Glutamatergic neuron (in vitro differentiated cells): ENCODE measurements at regions not wholly inside any gene's neighbourhood (a gene's known extent, or its start where the extent isn't known, plus 50 kb on each side); places are given as distances from the start of the nearest gene placed in this dataset.

ENCODE experiments used
- DNase-seq: peaks from one replicate; pipeline ENCODE4 v3.0.0; 2022
- H3K27ac Mint-ChIP-seq: one replicate; pipeline ENCODE4 v1.8.0; 2020; ENCODE audit warnings: mild to moderate bottlenecking, mixed read lengths, inconsistent platforms; ENCODE audit not compliant: unreplicated experiment
- H3K27me3 Mint-ChIP-seq: one replicate; pipeline ENCODE4 v1.8.0; 2020; ENCODE audit warnings: mild to moderate bottlenecking, moderate library complexity, mixed read lengths, inconsistent platforms; ENCODE audit not compliant: unreplicated experiment
- H3K36me3 Mint-ChIP-seq: one replicate; pipeline ENCODE4 v1.8.0; 2020; ENCODE audit warnings: mild to moderate bottlenecking, mixed read lengths, inconsistent platforms; ENCODE audit not compliant: unreplicated experiment
- H3K4me1 Mint-ChIP-seq: one replicate; pipeline ENCODE4 v1.8.0; 2020; ENCODE audit warnings: mild to moderate bottlenecking, low read depth, mixed read lengths, inconsistent platforms; ENCODE audit not compliant: unreplicated experiment
- H3K4me3 Mint-ChIP-seq: one replicate; pipeline ENCODE4 v1.8.0; 2020; ENCODE audit warnings: mild to moderate bottlenecking, mixed read lengths, inconsistent platforms; ENCODE audit not compliant: unreplicated experiment
- H3K9me3 Mint-ChIP-seq: one replicate; pipeline ENCODE4 v1.8.0; 2020; ENCODE audit warnings: mild to moderate bottlenecking, moderate library complexity, mixed read lengths, inconsistent platforms; ENCODE audit not compliant: unreplicated experiment
- TF ChIP-seq, protein P1 (sequence below): fragments of 200-600 bp; sonication (generic); IDR thresholded peaks from one replicate; pipeline ENCODE4 v1.5.0; 2021; ENCODE audit not compliant: partially characterized antibody, unreplicated experiment

DNA sequence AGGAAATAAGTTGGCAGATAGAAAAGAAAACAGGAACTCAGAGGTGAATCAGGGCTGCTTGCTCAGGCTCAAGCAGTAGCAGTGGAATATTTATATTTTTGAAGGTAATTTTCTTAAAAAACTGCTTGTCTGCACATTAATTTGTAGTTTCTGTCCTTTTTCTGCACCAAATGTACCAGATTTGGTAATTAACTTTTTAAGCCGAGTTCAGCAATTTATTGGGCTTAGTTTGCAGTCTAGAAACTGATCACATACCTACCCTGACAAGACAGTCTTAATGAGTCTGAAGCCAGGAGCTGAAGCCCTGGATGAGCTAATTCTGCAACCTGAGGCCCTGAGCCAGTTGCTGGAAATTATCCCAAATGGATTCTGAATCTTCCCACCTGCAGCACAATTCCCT, 647.0 kb downstream of the TDRD15 start:
- H3K36me3 Mint-ChIP-seq = no peaks in the 10 kb centered on the region
- no peak overlapping the region for H3K27ac Mint-ChIP-seq
- H3K27me3 Mint-ChIP-seq = peaks cover 4% of the 10 kb centered on the region
- H3K4me1 Mint-ChIP-seq = peaks cover 9% of the 10 kb centered on the region
- DNase-seq = no peak
- TF ChIP-seq, protein P1, sequence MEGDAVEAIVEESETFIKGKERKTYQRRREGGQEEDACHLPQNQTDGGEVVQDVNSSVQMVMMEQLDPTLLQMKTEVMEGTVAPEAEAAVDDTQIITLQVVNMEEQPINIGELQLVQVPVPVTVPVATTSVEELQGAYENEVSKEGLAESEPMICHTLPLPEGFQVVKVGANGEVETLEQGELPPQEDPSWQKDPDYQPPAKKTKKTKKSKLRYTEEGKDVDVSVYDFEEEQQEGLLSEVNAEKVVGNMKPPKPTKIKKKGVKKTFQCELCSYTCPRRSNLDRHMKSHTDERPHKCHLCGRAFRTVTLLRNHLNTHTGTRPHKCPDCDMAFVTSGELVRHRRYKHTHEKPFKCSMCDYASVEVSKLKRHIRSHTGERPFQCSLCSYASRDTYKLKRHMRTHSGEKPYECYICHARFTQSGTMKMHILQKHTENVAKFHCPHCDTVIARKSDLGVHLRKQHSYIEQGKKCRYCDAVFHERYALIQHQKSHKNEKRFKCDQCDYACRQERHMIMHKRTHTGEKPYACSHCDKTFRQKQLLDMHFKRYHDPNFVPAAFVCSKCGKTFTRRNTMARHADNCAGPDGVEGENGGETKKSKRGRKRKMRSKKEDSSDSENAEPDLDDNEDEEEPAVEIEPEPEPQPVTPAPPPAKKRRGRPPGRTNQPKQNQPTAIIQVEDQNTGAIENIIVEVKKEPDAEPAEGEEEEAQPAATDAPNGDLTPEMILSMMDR = no peak
- H3K4me3 Mint-ChIP-seq = no peak overlapping the region
- H3K9me3 Mint-ChIP-seq = no peaks in the 10 kb centered on the region

DNA sequence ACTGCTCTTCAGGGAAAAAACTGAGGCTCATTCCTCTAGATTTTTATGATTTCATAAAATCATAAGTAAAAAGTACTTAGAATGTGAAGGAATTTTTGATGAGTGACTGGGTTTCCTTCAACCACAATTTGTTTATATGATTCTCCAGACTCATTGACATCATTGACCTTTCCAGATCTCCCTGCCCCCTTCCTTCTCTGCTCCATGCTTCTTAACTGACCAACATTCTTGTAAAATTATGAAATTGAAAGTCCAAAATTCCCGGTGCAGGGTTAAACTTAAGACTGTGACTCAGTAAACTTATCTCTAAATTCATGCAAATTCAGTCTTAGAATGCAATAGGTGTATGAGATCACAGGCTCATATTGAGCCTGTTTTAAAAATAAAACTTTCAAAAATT, 648.9 kb downstream of the TDRD15 start:
- H3K27ac Mint-ChIP-seq = no peak overlapping the region
- no peaks in the 10 kb centered on the region for H3K36me3 Mint-ChIP-seq
- H3K4me1 Mint-ChIP-seq = peaks cover 9% of the 10 kb centered on the region
- DNase-seq = no peak
- no peaks in the 10 kb centered on the region for H3K9me3 Mint-ChIP-seq
- no peak overlapping the region for H3K4me3 Mint-ChIP-seq
- TF ChIP-seq, protein P1 = no peak
- H3K27me3 Mint-ChIP-seq = peaks cover 4% of the 10 kb centered on the region

DNA sequence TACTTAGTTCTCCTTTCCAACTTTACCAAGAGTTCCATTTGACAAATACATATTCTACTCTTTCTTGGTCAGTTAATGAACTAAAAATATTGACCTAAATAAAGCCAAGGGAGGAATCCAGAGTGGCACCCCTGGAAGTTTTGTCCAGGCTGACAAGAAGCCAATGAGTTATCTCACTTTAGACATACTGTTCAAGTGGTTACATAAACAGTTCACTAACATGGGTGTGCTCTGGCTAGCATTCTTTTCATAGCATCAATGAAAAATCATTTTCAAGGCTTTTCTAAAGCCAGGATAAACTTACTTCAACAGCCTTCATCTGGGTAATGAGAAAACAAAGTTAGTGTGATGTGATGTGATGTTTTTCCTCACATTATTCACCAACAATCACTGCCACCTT, 649.4 kb downstream of the TDRD15 start:
- H3K9me3 Mint-ChIP-seq = no peaks in the 10 kb centered on the region
- TF ChIP-seq, protein P1 = no peak
- H3K4me1 Mint-ChIP-seq = peaks cover 9% of the 10 kb centered on the region
- no peak for DNase-seq
- H3K4me3 Mint-ChIP-seq = no peak overlapping the region
- H3K36me3 Mint-ChIP-seq = no peaks in the 10 kb centered on the region
- H3K27ac Mint-ChIP-seq = no peak overlapping the region
- peaks cover 4% of the 10 kb centered on the region for H3K27me3 Mint-ChIP-seq

DNA sequence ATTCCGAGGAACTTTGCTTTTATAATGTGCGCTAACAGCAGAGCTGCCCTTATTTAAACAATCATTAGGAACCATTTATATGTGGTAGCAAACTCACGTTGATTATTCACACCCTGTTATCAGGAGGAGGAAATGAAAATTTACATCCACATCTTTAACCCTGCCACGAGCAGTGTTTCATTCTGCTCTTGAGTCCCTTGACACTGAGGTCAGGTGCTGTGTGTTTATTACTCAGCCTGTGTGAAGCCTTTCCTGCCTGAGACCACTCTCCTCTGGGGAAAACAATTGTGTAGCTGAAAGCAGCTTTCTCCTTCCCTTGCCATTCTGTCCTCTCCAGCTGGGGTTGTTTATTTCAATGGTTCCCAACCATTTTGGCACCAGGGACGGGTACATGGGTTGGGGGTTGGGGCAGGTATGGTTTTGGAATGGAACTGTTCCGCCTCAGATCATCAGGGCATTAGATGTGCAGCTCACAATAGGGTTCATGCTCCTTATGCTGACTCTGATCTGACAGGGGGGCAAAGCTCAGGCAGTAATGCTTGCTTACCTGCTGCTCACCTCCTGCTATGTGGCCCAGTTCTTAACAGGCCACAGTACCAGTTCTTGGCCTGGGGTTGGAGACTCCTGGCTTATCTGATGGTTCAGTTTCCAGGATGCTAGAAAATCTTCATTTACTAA, 651.1 kb downstream of the TDRD15 start:
- Mint-ChIP-seq H3K27me3 (peaks cover 4% of the 10 kb centered on the region), H3K4me1 (peaks cover 9% of the 10 kb centered on the region), H3K9me3 (no peaks in the 10 kb centered on the region), H3K36me3 (no peaks in the 10 kb centered on the region), H3K27ac (peak overlapping the region; percentile 10), H3K4me3 (no peak overlapping the region)
- no peak for DNase-seq
- TF ChIP-seq, protein P1 = no peak

DNA sequence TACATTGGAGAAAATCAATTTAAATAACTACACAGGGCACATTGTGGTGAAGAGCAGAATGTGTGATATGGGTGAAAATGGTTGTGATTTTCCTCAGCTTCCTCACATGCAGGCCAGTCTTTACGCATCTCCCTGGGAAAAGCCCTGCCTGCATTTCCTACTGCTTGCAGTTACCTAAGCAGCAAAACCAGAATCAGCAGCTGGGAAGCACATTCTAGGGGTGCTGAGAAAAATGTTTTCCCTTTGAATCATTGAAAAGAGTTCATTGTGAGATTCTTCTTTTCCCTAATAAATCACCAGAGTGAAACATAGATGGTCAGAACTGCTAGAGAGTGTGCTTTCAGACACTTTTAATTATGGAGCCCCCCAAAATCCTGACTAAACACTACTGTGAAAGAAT, 656.0 kb downstream of the TDRD15 start:
- peaks cover under 1% of the 10 kb centered on the region for H3K27me3 Mint-ChIP-seq
- peaks cover 5% of the 10 kb centered on the region for H3K4me1 Mint-ChIP-seq
- no peaks in the 10 kb centered on the region for H3K9me3 Mint-ChIP-seq
- TF ChIP-seq, protein P1 = no peak
- no peaks in the 10 kb centered on the region for H3K36me3 Mint-ChIP-seq
- H3K27ac Mint-ChIP-seq = no peak overlapping the region
- no peak for DNase-seq
- H3K4me3 Mint-ChIP-seq = no peak overlapping the region
